ENCODE measurements at regions not wholly inside any gene's neighbourhood (a gene's known extent, or its start where the extent isn't known, plus 50 kb on each side); places are given as distances from the start of the nearest gene placed in this dataset.

- no peak for DNase-seq (ENCODE audit: low read depth in 1 of 2, low spot score in 1 of 2)
These were observed 54.9 kb downstream of the NKX2-1 start for GRCh38 chr14:36465178-36465577.

GRCh38 chr14:36462890-36463289, 57.1 kb downstream of the NKX2-1 start:
- no peak for DNase-seq (ENCODE audit: low read depth in 1 of 2, low spot score in 1 of 2)

DNA sequence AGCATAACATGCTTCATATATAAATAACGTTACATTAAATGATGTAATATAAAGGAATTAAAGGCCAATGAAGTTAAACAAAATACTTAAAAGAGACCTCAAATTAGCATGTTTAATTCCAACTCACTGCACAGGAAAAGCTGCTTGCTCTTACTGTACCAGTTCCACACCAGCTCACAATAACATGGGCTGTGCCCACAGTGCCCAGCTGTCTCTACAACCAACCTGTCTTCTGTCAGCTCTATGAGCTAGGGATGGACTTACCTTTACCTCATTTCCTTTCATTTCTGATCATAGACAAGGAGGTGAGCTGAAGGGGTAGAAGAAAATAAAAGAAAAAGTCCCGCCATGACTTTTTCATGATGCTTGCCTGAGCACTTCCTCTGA, 64.8 kb downstream of the NKX2-1 start:
- DNase-seq (ENCODE audit: low read depth in 1 of 2, low spot score in 1 of 2) = no peak

DNA sequence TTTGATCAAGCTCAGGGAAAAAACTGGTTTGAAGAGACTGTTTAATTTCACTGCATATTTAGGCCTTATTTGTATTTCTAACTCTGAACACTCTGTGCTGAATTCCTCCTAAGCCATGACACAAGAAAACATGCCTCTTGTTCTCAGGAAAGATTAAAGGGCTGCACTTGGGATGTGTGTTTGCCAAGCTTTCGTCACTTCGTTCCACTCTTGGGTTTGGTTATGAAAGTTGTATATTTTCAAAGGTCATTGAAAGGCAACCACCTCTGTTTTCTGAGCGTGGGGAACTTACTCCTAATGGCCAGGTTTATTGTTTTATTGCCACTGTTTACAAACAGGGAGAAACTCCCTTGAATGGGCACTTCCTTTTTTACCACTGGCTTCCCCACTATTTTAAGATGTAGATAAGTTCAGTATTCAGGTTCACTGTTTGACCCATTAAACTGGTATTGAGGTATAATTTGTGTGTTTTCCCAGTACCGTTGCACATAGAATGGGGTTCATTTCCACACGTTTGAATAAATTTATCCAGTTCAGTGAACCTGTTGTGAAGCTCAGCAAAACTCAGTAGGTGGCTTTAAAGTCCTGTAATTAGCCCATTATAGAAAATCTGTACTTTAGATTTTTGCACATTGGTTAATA, 65.3 kb downstream of the NKX2-1 start:
- no peak for DNase-seq (ENCODE audit: low read depth in 1 of 2, low spot score in 1 of 2)

DNA sequence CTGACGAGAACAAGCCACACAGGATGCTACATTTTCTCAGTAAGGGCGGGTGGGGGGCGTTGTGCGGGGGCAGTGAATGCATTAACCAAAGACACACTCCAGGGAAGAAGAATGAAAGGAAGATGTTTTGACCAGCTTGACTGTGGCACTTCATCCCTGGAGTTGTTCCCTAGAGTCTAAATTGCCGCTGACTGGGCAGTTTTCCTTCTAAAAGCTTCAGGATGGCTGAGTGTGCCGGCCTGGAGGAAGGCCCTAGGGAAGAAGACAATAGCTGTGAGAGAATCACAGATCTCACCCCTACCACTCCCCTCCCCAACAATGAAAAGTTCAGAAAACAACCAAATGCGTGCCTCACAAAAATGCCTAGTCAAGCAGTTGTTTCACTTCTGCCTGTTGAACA, 67.2 kb downstream of the NKX2-1 start:
- no peak for DNase-seq (ENCODE audit: low read depth in 1 of 2, low spot score in 1 of 2)

DNA sequence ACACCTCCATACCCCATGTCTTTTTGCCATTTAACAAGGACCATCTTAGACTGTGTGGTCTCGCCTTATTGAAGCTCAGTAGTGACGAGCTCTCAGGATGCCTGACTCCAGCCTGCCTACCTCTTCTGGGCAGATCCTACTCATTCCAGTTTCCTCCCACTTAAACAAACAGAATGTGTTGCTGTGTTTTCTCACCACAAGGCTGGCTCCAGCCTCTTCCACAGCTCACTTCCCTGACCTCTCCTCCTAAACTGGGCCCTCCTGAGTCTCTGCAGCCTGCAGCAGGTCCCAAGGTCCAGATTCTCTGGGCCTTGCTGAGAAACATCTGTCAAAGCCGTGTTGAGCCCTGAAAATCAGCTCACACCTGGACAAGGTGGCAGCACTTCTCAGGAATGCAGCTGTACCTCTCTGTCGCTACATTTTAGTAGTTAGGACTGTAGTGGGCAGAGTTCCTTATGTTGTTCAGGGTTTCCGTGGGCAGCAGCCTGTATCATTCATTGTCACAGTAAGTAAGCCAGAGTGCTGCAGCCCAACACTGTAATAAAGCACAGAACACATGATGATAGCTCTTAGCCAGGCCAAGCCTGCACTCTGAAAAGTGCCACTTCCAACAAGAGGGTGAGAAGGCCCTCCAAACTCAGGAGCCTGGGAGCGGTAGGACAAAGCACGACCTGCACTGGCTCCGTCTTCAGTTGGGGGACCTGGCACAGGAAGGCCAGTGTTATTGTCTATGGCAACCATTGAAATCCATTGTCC, 68.5 kb downstream of the NKX2-1 start:
- no peak for DNase-seq (ENCODE audit: low read depth in 1 of 2, low spot score in 1 of 2)

- DNase-seq (ENCODE audit: low read depth in 1 of 2, low spot score in 1 of 2) = no peak
These were observed 69.5 kb downstream of the NKX2-1 start for GRCh38 chr14:36450550-36450949.

GRCh38 chr14:36449903-36450302, 70.1 kb downstream of the NKX2-1 start:
- DNase-seq (ENCODE audit: low read depth in 1 of 2, low spot score in 1 of 2) = no peak

DNA sequence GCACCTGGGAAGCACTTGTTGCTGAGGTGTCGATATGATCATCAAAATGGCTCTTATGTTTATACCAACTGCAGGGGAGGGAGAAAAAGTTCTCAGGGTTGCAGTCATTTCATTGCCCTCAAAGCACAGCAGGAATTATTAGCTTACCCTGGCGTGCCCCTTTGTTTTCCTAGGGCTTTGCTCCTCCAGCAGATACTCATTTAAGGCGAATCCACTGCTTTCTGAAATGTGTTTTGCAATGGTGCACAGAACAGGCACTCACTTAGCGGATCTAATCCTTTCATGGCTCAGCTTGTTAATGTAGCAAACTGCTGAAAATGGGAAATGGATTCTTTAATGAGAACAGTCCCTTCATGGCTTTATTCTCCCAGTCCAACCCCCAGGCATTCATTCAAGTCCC, 76.7 kb downstream of the NKX2-1 start:
- DNase-seq (ENCODE audit: low read depth in 1 of 2, low spot score in 1 of 2) = no peak

DNA sequence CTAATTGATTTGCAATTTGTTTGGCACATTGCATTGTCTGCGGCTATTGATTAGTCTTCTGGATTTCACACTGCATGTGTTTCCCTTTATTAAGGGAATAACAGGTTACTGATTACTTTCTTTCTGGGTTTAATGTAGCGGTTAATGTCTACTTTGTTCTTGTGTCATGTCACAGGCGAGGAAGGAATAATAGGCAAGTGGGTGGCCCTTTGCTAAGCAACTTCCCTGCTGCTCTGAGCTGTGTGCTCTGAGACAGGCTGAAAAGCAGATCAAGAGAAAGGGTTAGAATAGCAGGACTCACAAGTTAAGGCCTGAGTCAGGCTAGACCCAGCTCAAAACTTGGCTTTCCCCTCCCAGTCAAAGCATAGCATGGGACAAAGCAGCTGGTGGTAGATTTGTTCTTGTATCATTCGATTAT, 77.2 kb downstream of the NKX2-1 start:
- DNase-seq (ENCODE audit: low read depth in 1 of 2, low spot score in 1 of 2) = no peak

DNA sequence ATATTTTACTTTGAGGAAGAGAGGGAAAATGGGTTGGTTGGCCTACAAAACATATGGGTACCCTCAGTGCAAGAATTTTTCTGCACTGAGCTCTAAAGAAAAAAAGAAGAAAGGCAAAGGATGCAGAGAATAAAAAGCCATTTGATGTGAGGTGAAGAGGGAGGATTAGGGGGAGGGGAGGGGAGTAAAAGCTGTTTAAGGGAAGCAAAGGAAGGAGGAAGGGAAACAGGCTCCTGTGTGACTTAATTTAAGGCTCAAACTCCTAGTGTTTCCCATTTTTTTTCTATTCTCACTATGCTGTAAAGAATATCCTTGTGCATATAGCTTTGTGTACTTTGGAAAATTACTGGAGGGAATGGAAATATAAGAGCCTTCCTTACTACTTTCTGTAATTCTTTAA, 78.7 kb downstream of the NKX2-1 start:
- no peak for DNase-seq (ENCODE audit: low read depth in 1 of 2, low spot score in 1 of 2)

DNA sequence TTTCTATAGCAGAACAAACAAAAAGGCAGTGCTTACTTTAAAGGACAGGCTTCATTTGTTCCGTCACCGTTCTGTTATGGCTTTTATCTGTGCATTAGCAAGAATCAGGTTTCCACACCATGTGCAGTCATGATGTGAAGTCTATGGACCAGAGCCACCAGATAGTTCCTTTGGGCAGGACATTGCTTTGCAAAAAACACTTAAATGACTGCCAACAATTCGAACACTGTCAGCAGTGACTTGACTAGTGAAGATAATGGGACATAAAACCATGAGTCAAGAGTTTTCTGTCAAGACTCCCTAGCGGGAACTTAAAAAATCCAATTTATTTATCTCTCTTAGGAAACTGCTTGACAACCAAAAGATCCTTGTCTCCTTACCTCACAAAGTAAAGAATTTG, 80.3 kb downstream of the NKX2-1 start:
- DNase-seq (ENCODE audit: low read depth in 1 of 2, low spot score in 1 of 2) = no peak

DNA sequence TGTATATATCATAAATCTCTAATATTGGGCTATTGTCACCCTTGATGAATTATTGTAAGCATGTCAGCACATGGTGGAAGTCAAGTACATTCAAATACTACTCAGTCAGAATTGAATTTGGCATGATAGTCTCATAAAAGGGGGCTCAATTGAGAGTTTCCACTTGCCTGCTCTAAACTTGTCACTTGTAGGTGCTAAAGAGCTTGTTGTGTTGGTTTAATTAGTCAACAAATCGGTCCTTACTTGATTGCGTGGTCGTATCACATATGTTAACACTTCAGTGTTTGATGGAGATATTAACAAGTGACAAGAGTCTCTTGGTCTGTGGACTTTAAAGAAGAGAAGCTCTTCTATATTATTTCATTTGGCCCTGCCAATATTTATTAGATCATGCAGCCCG, 81.1 kb downstream of the NKX2-1 start:
- DNase-seq (ENCODE audit: low read depth in 1 of 2, low spot score in 1 of 2) = no peak

DNA sequence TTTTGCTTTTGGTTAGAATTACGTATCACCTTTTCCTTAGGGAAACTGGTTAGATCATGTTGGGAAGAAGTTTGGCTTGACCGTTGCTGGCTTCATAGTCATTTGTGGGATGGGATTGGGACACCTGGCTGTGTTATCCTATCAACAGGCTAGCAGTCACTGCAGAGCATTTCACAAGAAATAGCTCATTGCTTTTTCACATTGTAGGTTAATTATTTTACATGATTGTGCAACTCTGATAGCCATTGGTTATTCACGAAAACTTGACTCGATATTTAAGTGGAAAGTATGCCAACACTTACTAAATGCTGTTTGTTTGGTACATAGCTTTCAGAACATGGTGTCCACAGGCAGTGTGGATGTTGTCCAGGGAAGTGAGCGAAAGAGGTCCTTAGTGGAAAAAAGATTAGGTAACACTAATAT, 89.4 kb downstream of the NKX2-1 start:
- DNase-seq (ENCODE audit: low read depth in 1 of 2, low spot score in 1 of 2) = no peak

- DNase-seq (ENCODE audit: low read depth in 1 of 2, low spot score in 1 of 2) = no peak
These were observed 89.9 kb downstream of the NKX2-1 start for GRCh38 chr14:36430169-36430568.

DNA sequence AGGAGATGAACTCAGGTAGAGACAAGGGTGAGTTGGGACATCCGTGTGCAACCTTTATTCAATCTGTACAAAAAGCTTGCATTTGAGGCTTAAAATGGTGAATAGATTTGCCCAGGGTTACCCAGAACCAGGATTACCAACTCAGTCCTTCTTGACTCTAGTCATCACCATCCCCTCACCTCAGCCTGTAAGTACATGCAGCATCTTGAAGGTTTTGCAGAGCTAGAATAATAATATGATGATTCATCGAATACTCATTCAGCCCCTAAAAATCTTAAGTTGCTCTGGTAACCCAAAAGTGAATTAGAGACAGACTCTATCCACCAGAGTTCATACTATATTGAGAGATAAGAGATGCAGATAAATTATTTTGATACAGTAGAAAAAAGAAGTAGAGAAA, 90.3 kb downstream of the NKX2-1 start:
- no peak for DNase-seq (ENCODE audit: low read depth in 1 of 2, low spot score in 1 of 2)

GRCh38 chr14:36428350-36428749, 91.7 kb downstream of the NKX2-1 start:
- DNase-seq (ENCODE audit: low read depth in 1 of 2, low spot score in 1 of 2) = no peak

DNA sequence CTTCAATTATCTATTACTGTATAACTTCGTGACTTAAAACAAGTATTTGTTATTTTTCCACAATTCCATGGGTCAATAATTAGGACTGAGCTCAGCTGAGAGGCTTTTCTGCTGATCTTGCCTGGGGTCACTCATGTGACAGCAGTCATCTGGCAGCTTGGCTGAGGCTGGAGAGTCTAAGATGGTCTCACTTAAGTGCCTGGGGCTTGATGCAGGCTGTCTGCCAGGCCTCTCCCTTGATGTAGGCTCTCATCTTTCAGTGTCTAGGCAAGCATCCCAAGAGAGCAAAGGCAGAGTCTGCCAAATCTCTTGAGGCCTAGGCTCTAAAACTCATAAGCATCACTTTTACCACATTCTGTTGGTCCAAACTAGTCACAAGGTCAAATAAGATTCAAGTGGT, 93.2 kb downstream of the NKX2-1 start:
- no peak for DNase-seq (ENCODE audit: low read depth in 1 of 2, low spot score in 1 of 2)

DNA sequence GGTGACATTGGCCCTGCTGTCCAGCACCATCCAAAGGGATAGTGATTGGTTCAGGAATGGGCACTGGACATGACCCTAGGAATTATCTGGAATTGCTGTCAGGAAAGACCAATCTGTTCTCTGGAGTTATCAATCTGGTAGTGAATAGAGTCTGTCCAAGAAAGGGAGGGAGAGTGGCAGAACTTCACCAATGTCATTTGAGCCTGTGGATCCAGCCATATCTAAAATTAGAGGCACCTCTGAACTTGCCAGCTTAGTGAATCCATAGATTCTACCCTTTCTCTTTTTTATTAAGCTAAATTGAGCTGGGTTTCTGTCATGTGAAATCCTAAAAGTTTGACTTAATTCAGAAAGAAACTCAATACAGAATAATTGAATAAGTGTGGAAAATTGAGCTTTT, 93.9 kb downstream of the NKX2-1 start:
- no peak for DNase-seq (ENCODE audit: low read depth in 1 of 2, low spot score in 1 of 2)

DNA sequence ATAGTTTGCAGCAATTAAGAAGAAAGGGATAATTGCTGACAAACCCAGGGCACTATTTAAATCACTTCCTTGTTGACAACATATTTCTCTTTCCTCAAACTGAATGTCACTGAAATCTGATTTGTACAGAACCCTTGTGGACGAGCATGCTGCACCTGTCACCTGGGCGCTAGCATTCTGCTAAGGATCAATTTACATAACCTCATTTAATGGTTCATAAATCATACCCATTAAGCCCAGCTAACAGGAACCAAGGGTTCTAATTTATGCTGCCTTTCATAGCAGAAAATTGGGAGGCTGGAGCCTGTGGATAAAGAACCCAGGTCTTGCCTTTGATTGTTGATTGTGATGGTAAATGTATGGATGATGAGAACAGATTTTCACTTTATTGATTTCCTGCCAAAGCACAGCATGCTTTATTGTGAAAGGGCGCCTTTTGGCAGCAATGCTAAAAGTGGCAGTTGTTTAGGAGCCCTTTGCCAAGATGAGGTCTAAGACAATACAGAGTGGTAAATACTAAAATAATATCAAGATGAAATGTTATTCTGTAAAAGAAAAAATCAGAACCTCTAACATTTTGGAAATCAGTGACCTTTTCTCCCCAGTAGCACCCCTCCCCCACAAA, 95.4 kb downstream of the NKX2-1 start:
- no peak for DNase-seq (ENCODE audit: low read depth in 1 of 2, low spot score in 1 of 2)

DNA sequence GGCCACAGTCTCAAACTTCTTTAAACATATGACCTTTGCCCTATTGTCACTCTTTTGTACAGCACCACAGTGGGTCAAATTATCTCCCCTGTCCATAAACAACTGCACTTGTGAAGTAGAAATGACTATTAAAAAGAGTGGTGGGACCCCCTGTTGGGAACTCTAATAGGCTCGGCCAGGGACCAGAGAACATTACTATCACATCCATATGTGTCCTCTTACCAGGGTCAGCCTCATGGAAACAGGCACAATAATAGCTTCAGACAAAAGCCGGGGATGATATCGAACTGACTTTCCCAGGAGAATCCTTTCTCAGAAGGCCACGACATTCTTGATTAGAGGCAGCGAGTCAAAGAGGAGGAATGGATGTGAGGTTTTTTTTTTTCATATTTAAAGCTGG, 96.6 kb downstream of the NKX2-1 start:
- DNase-seq (ENCODE audit: low read depth in 1 of 2, low spot score in 1 of 2) = no peak

DNA sequence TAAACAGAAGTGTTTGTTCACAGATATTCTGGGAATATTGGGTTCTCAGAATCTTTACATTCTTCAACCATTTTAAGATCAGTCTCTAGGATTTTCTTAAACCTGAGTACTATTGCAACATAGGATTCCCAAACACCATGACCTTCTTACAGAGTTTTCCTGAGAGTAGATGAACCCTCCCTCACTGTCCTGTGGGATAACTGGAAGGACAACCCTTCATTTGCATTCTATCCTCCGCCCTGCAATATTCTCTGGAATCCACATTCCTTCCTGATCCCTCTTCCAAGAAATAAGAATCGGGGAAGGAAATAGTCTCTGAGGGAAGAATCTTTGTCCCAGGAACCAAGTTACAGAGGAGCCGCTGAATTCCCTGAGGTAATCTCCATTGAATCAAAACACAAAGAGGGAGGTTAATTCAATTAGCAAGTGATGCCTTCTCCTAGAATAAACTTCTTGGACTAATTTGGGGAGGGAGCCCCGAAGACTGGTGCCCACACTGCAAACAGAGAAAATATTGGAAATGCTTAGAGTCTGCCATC, 99.8 kb upstream of the MBIP start:
- DNase-seq (ENCODE audit: low read depth in 1 of 2, low spot score in 1 of 2) = no peak
